RPMI7951 (cell line): ENCODE measurements at regions not wholly inside any gene's neighbourhood (a gene's known extent, or its start where the extent isn't known, plus 50 kb on each side); places are given as distances from the start of the nearest gene placed in this dataset.

Source experiments
- DNase-seq: peaks from one replicate; pipeline ENCODE4 v3.0.0-alpha.2; 2012; ENCODE audit warnings: low read depth

DNA sequence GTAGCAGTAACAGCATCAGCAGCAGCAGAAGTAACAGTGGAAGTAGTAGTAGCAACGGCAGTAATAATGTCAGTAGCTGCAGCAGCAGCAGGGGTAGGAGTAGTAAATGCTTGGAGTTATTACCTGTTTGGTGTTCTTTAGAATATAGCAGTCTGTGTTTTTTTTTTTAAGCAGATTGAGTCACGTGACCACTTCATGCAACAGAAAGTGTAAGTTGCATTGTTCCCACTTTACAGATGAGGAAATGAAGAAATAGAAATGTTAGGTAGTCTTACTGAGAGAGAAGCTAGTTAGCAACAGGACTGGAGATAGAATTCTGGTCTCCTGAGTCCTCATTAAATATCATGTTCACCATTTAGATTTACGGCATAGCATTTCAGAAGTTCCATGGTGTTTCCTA, 358.2 kb downstream of the HAPSTR1 start:
- DNase-seq: no peak

- DNase-seq: no peak
Measured at GRCh38 chr16:9457215-9457614, 365.8 kb downstream of the HAPSTR1 start.

DNA sequence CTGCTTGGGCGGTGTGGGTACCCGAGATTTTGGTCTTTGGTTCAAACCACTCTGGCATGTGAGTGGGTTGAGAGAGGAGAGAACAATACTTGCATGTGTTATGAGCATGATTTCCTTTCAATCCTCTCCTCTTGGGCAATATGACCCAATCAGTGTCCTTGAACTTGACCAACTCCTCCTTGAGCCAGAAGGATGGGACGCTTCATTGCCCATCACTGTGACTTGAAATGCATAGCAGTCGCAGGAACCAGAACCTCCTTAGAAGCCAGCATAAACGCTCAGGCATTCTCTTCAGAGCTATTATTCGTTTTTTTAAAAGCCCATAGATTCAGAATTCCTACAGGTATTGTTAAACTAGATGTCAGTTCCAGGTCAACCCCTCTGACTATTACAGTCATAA, 367.4 kb downstream of the HAPSTR1 start:
- no peak for DNase-seq

- DNase-seq: no peak
Measured at GRCh38 chr16:9462984-9463383, 371.5 kb downstream of the HAPSTR1 start.

DNA sequence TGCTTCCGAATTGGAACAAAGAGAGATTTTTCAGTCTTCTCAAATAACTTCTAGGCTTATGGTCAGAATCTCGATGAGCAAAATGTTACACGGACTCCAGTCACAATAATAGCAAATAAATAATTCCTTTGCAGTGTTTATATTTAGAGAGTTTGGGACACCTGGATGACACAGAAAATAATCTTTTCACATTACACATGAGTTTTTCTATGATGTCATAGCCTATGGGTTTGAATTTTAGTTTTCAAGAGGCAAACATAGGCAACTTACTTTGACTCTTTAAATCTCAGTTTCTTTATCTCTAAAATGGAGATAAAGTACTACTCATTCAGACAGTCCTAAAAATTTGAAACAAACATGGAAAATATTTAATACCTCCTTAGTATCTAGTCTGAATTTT, 372.0 kb downstream of the HAPSTR1 start:
- DNase-seq: no peak

DNA sequence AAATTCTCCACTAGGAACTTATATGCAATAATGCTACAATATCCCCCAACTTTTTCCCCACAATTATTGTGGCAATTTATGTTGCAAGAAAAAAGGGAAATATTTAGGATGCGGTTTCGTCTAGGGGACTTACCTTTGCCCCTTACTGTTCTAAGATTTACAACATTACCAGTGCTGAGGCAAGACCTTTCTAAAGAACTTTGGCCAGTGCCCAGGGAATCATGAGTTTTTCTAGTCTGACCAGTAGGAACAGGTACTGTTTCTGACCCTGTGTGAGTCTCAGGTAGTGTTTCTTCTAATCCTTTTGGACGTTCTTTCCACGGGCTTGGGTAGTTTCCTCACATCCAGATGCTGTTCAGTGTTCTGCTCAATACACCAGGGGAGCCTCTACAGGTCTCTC, 373.7 kb downstream of the HAPSTR1 start:
- DNase-seq: no peak

- DNase-seq: peak; percentile 42
Measured at GRCh38 chr16:9469512-9469911, 378.1 kb downstream of the HAPSTR1 start.

- no peak for DNase-seq
Measured at GRCh38 chr16:9476744-9477143, 385.3 kb downstream of the HAPSTR1 start.

DNA sequence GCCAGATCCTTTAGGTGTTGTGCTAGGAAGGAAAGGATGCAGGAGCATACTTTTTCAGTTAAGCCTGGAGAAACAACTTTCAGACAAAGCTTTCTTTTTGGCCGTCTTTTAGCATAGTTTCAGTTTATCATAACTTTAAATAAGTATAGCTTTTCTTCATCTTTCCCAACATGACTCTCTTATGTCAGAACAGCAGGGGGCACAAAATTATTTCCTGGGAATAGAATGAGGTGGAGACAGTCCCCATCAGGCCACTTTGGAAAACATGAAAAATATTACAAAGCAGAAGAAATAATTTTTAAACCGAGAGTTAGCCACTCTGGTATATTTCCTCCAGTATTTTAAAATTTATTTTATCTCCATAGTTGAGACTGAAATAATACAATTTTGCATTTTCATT, 387.6 kb downstream of the HAPSTR1 start:
- DNase-seq: no peak

GRCh38 chr16:9480503-9480902, 389.1 kb downstream of the HAPSTR1 start:
- DNase-seq: no peak

DNA sequence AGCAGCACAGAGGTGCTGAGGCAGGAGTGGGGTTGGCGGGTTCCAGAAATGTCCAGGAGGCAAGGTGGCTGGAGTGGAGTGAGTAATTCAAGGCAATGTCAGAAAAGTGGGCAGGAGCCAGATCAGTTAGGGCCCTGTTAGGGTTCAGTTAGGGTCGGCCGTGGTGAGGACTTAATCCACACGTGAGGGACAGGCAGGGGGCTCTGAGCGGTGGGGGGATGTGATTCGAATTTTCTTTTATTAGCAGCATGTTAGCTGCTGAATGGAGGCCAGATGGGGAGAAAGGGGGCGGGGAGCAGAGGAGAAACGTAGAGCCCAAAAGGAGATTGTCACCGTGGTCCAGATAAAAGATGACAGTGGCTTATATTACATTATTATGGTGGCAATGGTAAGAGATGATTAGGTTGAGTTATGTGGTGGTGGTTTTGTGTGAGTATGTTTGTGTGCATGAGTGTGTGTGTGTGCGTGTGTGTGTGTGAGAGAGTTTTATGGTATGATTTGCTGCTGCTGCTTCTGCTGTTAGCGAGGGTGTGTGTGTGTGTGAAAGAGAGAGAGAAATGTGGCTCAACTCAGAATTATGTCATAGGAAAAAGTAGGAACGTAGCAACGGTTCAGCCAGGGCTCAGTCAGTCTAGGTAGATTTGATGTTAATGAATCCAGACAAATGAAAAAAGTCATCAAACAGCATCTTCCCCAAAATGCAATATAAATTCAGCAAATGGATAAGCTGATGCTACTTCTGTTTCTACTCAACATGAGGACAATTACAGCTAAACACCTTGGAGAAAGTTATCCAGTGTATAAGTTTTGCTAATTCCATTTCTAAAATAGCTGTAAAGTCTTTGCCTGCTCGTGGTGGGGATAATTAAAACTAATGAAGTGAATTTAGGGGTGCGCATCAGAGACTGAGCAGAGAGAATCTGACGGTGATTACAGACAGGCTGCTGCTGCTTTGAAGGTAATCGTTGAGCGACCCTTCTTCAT, 390.6 kb downstream of the HAPSTR1 start:
- DNase-seq: no peak

- no peak for DNase-seq
Measured at GRCh38 chr16:9484426-9484825, 393.0 kb downstream of the HAPSTR1 start.

DNA sequence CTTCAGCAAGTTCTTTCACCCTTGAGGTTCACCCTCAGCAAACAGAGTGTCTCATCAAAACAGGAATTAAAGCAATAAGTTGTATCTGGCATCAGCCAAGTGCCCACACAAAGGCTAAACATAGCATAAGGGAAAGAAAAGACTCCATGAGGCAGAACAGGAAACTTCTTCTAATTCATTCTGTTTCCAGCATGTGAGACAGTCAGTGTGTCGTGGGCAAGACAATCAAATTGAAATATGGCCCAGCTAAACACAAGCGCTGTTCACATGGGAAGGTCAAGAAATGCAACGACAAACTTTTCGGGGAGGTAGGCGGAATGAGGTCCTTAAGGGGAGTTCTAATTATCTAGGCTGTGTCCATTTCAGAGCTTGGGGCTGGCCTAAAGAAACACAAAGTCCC, 393.4 kb downstream of the HAPSTR1 start:
- no peak for DNase-seq

DNA sequence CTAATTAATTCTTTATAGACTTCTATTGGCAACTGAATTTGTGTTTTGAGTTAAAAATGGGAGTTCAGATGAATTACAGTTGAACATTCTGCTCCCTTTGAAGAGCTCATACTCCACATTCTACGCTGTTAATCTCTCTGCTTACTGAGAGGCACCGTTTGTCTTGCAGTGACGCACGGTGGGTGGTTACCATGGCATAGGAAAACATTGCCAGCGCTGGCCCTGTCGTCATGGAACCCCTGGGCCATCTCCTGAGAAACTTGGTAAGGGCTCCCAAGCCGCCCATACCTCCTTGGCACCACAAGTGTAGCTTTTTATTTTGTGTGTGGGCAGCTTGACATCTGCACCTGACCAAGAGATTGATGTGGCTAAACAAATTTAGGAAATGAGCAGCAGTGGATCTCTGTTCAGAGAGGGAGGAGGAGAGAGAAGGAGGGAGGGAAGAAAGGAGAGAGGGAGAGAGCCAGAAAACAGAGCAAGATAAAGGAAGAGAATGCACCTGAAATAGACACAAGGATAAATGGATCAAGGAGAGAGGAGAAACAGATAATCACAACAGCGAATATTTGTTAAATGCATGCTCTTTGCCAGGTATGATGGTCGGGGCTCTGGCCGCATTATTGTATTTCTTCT, 398.5 kb downstream of the HAPSTR1 start:
- DNase-seq: no peak

DNA sequence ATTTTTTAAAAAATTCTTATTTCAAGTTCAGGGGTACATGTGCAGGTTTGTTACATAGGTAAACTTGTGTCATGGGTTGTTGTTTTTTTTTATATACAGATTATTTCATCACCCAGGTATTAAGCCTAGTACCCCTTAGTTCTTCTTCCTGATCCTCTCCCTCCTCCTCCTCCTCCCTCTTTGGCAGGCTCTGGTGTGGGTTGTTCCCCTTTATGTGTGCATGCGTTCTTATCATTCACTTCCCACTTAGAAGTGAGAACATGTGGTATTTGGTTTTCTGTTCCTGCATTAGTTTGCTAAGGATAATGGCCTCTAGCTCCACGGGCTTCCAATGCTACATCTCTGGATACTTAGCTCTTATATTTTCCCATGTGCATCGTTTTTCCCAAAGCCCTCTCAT, 404.4 kb downstream of the HAPSTR1 start:
- DNase-seq: no peak

DNA sequence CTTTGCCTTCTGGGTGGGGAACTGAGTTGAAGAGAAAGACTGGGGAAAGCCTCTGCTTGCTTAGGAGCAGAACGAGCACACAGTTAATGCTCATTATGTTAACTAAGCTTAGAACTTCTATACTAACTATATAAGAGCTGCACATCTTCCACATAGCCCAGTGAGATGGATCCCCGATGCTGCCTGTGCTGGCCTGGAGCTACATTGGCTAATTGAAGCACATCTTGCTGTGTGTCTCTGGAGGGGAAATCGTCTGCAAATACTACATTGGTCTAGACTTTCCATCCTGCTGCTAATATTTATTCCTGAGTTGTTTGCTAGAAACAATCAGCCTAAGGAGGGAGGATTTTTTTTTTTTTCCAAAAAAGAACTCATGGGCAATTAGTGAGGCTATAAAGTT, 406.3 kb downstream of the HAPSTR1 start:
- no peak for DNase-seq

- DNase-seq: no peak
Measured at GRCh38 chr16:9499941-9500593, 408.6 kb downstream of the HAPSTR1 start.

DNA sequence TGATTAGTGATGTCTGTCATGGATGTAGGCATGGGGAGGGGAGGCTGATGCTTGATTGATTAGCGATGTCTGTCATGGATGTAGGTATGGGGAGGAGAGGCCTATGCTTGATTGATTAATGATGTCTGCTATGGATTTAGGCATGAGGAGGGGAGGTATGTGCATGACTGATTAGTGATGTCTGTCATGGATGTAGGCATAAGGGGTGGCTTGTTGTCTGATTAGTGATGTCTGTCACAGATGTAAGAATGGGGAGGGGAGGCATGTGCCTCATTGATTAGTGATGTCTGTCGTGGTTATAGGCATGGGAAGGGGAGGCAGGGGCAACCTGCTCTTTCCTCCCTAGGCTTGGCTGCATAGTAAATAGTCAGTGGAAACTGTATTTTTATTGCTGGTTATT, 409.4 kb downstream of the HAPSTR1 start:
- no peak for DNase-seq

- DNase-seq: no peak
Measured at GRCh38 chr16:9503251-9503984, 412.0 kb downstream of the HAPSTR1 start.

DNA sequence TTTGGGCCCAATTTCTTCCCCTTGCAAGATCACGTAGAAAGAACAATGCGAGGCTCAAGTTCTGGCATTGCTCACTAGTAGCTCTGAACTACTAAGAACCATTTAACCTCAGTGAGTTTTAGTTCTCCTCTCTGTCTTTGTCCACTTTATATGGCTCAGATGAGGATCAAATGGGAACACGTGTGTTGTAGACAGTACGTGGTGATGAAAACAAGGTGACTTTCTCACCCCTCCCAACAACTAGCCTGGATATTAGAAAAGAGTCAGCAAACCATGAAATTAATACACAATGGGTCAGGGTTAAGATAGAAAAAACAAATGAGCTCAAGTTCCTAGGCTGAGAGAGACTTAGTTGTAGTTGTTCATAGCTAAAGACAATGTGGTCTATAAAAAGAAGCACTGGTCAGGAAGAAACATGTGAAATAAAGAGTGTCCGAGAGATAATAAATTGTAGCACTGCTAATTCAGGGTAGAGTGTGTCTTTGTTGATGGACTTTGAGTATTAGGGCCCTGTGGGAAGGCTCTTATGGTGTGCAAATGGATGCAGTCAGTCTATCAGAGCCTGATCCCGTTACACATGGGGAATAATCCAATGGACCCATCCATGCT, 417.0 kb downstream of the HAPSTR1 start:
- no peak for DNase-seq

DNA sequence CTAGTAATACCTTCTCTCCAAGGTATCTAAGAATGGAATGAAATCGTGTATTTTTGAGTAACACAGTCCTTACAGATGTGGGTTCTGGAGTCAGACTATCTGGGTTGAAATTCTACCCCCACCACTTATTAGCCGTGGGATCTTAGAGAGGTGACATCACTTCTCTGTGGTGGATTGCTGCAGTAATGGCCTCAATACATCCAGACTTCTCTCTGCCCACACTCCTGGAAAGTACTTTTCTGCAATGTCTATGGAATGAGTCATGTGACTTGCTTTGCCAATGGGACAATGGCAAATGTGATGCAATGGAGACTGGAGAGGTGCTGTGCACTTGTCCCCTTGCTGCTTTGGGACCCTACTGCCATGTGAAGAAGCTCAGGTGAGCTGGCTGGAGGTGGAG, 418.2 kb downstream of the HAPSTR1 start:
- no peak for DNase-seq

GRCh38 chr16:9511389-9511788, 419.9 kb downstream of the HAPSTR1 start:
- DNase-seq: no peak
